Loucy (cell line): ENCODE measurements at regions not wholly inside any gene's neighbourhood (a gene's known extent, or its start where the extent isn't known, plus 50 kb on each side); places are given as distances from the start of the nearest gene placed in this dataset.

Experiments used
- H2AFZ ChIP-seq: fragments of 200-600 bp; sonication (generic); 2 replicates; pipeline ENCODE4 v1.6.0; 2016; ENCODE audit warnings: antibody characterized with exemption, mild to moderate bottlenecking, low read length, moderate library complexity
- H3F3A ChIP-seq: fragments of 200-600 bp; 2 replicates; pipeline ENCODE4 v1.6.0; 2016; ENCODE audit warnings: antibody characterized with exemption, low read depth, mild to moderate bottlenecking
- H3K27me3 ChIP-seq: fragments of 200-600 bp; sonication (generic); 2 replicates; pipeline ENCODE4 v1.6.1; 2014; ENCODE audit warnings: low read length, mild to moderate bottlenecking; ENCODE audit not compliant: insufficient read depth, poor library complexity, severe bottlenecking
- H3K36me3 ChIP-seq: fragments of 200-600 bp; sonication (generic); 2 replicates; pipeline ENCODE4 v1.6.1; 2016; ENCODE audit warnings: low read length; ENCODE audit not compliant: insufficient read depth
- H3K4me1 ChIP-seq: fragments of 200-600 bp; sonication (generic); 2 replicates; pipeline ENCODE4 v1.5.1; 2014; ENCODE audit warnings: low read length, mild to moderate bottlenecking; ENCODE audit not compliant: insufficient read depth, poor library complexity, severe bottlenecking
- H3K4me2 ChIP-seq: fragments of 200-600 bp; sonication (generic); 2 replicates; pipeline ENCODE4 v1.6.0; 2014; ENCODE audit warnings: antibody characterized with exemption, low read length, low read depth, mild to moderate bottlenecking; ENCODE audit not compliant: poor library complexity, severe bottlenecking
- H3K4me3 ChIP-seq: fragments of 200-600 bp; sonication (generic); 2 replicates; pipeline ENCODE4 v1.5.1; 2014; ENCODE audit warnings: low read length, mild to moderate bottlenecking, mixed read lengths; ENCODE audit not compliant: poor library complexity, severe bottlenecking
- H3K79me2 ChIP-seq: fragments of 200-600 bp; sonication (generic); 2 replicates; pipeline ENCODE4 v1.6.1; 2014; ENCODE audit warnings: low read length; ENCODE audit not compliant: insufficient read depth
- H3K9ac ChIP-seq: fragments of 200-600 bp; sonication (generic); 2 replicates; pipeline ENCODE4 v1.6.0; 2014; ENCODE audit warnings: mild to moderate bottlenecking, low read depth, low read length, moderate library complexity; ENCODE audit not compliant: poor library complexity, severe bottlenecking
- H3K9me2 ChIP-seq: fragments of 200-600 bp; sonication (generic); replicated peaks from 2 replicates; pipeline ENCODE4 v1.6.1; 2016; ENCODE audit warnings: low read depth, low read length, mixed read lengths
- H3K9me3 ChIP-seq: fragments of 200-600 bp; sonication (generic); 2 replicates; pipeline ENCODE4 v1.6.1; 2014; ENCODE audit warnings: mild to moderate bottlenecking, antibody characterized with exemption, low read length, low read depth; ENCODE audit not compliant: insufficient read depth
- H4K20me1 ChIP-seq: fragments of 200-600 bp; sonication (generic); 2 replicates; pipeline ENCODE4 v1.6.0; 2014; ENCODE audit warnings: antibody characterized with exemption, low read length, mild to moderate bottlenecking; ENCODE audit not compliant: insufficient read depth, poor library complexity, severe bottlenecking
- EZH2phosphoT487 ChIP-seq: fragments of 200-600 bp; IDR thresholded peaks from 2 replicates; pipeline ENCODE4 v1.6.1; 2018; ENCODE audit warnings: antibody characterized with exemption, mild to moderate bottlenecking, moderate library complexity, borderline replicate concordance
- TF ChIP-seq, protein P1 (sequence below): fragments of 200-600 bp; sonication (generic); conservative IDR thresholded peaks from 2 replicates; pipeline ENCODE4 v1.5.1; 2014; ENCODE audit warnings: mild to moderate bottlenecking, antibody characterized with exemption, low read length

DNA sequence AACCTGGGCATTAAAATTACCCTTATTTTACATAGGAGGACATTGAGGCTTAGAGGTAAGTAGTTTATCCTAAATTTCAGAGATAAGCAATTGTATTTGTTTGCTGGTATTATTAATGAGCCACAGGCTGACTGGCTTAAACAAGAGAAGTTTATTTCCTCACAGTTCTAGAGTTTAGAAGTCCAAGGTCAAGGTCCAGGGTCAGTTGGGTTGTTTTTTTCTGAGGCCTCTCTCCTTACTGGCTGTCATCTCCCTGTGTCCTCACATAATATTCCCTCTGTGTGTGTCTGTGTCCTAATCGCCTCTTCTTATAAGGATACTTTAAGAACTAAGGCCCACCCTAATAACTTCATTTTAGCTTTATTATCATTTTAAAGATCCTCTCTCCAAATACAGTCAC is 294.9 kb upstream of the ATP5MC3 start:
- no peak overlapping the region for H3K4me3 ChIP-seq
- H3F3A ChIP-seq, result no peaks in the 10 kb centered on the region
- H4K20me1 ChIP-seq, result no peaks in the 10 kb centered on the region
- H3K9ac ChIP-seq, result no peak overlapping the region
- no peaks in the 10 kb centered on the region for H3K4me1 ChIP-seq
- H3K36me3 ChIP-seq, result no peaks in the 10 kb centered on the region
- TF ChIP-seq, protein P1, sequence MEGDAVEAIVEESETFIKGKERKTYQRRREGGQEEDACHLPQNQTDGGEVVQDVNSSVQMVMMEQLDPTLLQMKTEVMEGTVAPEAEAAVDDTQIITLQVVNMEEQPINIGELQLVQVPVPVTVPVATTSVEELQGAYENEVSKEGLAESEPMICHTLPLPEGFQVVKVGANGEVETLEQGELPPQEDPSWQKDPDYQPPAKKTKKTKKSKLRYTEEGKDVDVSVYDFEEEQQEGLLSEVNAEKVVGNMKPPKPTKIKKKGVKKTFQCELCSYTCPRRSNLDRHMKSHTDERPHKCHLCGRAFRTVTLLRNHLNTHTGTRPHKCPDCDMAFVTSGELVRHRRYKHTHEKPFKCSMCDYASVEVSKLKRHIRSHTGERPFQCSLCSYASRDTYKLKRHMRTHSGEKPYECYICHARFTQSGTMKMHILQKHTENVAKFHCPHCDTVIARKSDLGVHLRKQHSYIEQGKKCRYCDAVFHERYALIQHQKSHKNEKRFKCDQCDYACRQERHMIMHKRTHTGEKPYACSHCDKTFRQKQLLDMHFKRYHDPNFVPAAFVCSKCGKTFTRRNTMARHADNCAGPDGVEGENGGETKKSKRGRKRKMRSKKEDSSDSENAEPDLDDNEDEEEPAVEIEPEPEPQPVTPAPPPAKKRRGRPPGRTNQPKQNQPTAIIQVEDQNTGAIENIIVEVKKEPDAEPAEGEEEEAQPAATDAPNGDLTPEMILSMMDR, result no peak
- no peak for TF ChIP-seq EZH2phosphoT487
- H3K4me2 ChIP-seq, result no peak overlapping the region
- H3K27me3 ChIP-seq, result no peaks in the 10 kb centered on the region
- no peaks in the 10 kb centered on the region for H3K79me2 ChIP-seq
- no peak overlapping the region for H2AFZ ChIP-seq
- H3K9me2 ChIP-seq, result no peaks in the 10 kb centered on the region
- no peaks in the 10 kb centered on the region for H3K9me3 ChIP-seq

DNA sequence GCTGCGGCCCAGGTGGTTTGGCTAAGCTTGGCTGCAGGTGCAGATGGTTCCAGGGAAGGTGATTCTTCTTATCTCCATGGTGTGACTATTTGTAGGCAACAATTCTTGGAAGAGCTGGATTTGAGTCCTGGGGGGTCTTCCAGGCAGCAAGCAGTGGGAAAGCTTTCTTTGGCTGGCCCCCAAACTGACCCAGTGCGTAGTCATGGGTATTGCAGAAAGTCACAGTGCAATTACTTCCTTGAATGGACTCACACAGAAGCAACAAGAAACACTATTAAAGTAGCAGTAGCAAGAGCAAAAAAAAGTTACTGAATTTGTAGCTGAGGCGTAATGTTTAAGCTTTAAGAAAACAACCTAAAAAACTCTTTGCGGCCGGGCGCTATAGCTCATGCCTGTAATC is 293.6 kb upstream of the ATP5MC3 start:
- no peak for TF ChIP-seq EZH2phosphoT487
- TF ChIP-seq, protein P1, result no peak
- no peak overlapping the region for H2AFZ ChIP-seq
- no peaks in the 10 kb centered on the region for H3K4me1 ChIP-seq
- no peaks in the 10 kb centered on the region for H3K36me3 ChIP-seq
- no peaks in the 10 kb centered on the region for H3F3A ChIP-seq
- H3K9ac ChIP-seq, result no peak overlapping the region
- no peak overlapping the region for H3K4me2 ChIP-seq
- H4K20me1 ChIP-seq, result no peaks in the 10 kb centered on the region
- H3K9me2 ChIP-seq, result no peaks in the 10 kb centered on the region
- H3K27me3 ChIP-seq, result no peaks in the 10 kb centered on the region
- H3K4me3 ChIP-seq, result no peak overlapping the region
- H3K79me2 ChIP-seq, result no peaks in the 10 kb centered on the region
- no peaks in the 10 kb centered on the region for H3K9me3 ChIP-seq

DNA sequence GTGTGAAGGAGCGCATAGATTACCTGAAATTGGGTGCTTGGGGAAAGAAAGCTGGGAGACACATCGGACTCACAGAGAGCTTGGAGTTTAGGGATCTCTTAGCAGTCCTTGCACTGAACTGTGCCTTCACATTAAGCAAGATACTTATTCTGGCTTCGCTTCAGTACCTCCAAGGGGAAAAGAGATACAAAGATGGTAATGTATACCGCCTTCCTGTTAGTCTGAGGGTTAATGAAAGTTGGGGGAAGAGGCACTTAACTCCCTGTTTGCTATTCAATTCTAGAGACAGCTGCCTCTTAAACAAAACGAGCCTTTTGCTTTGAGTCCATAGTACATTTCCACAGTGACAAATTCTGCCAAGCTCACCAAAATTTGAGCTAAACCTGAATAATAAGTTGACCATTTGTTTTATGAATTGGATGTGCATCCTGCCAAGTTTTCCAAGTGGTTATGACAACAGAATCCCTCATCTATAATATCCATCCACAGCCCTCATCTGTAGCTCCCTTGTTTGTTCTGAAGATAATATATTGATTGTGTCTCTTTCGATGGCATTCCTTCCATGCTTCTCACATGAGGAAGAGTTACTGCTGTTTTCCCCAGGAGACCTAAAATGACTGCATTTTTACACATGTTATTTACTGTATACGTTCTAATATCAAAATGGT is 287.1 kb upstream of the ATP5MC3 start:
- H2AFZ ChIP-seq, result no peak overlapping the region
- H3K9me3 ChIP-seq, result no peaks in the 10 kb centered on the region
- no peaks in the 10 kb centered on the region for H3K36me3 ChIP-seq
- no peaks in the 10 kb centered on the region for H3K9me2 ChIP-seq
- no peaks in the 10 kb centered on the region for H3K27me3 ChIP-seq
- H3K9ac ChIP-seq, result no peak overlapping the region
- no peak for TF ChIP-seq EZH2phosphoT487
- TF ChIP-seq, protein P1, result no peak
- H3K4me2 ChIP-seq, result no peak overlapping the region
- H3K4me3 ChIP-seq, result no peak overlapping the region
- no peaks in the 10 kb centered on the region for H3K4me1 ChIP-seq
- H3K79me2 ChIP-seq, result no peaks in the 10 kb centered on the region
- H4K20me1 ChIP-seq, result no peaks in the 10 kb centered on the region
- H3F3A ChIP-seq, result no peaks in the 10 kb centered on the region
